Uterus (tissue), 2 donors: ENCODE measurements at regions not wholly inside any gene's neighbourhood (a gene's known extent, or its start where the extent isn't known, plus 50 kb on each side); places are given as distances from the start of the nearest gene placed in this dataset.

Experiments
- CTCF ChIP-seq, 4 experiments: fragments of 200-600 bp in 2 of 4; fragments of 450-650 bp in 2 of 4; sonication (generic) in 2 of 4; IDR thresholded peaks; one replicate each; pipeline ENCODE4 v1.5.1; 2016 to 2019; ENCODE audit warnings: antibody characterized with exemption in 4 of 4, mild to moderate bottlenecking in 2 of 4, moderate library complexity in 1 of 4
- POLR2A ChIP-seq, 2 donors: fragments of 450-650 bp; IDR thresholded peaks; one replicate each; pipeline ENCODE4 v1.6.1; 2016; ENCODE audit warnings: antibody characterized with exemption in 2 of 2, mild to moderate bottlenecking in 1 of 2, moderate library complexity in 1 of 2

- no peak for TF ChIP-seq CTCF (IDR thresholded peaks at IDR 0.05)
- TF ChIP-seq POLR2A (IDR thresholded peaks at IDR 0.05), result no peak
Measured at GRCh38 chr12:43120150-43120549, 431.9 kb downstream of the ADAMTS20 start.
